ENCODE measurements at regions not wholly inside any gene's neighbourhood (a gene's known extent, or its start where the extent isn't known, plus 50 kb on each side); places are given as distances from the start of the nearest gene placed in this dataset.

- Histone ChIP-seq H3K36me3 (ENCODE audit: control insufficient read depth in 4 of 4, insufficient read depth in 3 of 4, low read depth in 1 of 4, low read length in 3 of 4) (no peaks in the 10 kb centered on the region), H3K4me1 (ENCODE audit: control insufficient read depth in 4 of 4, insufficient read depth in 4 of 4, low read length in 3 of 4) (peaks cover 0 to 10% (median 5%) of the 10 kb centered on the region in 4 donors), H3K27me3 (ENCODE audit: control insufficient read depth in 4 of 4, insufficient read depth in 4 of 4, low read length in 3 of 4) (no peaks in the 10 kb centered on the region), H3K27ac (ENCODE audit: low read depth in 1 of 2, low read length in 2 of 2) (no peak overlapping the region), H3K9ac (ENCODE audit: low read depth in 1 of 2, low read length in 2 of 2) (no peak overlapping the region), H3K9me3 (ENCODE audit: control insufficient read depth in 4 of 4, low read length in 3 of 4) (no peaks in the 10 kb centered on the region), H3K4me3 (ENCODE audit: low read depth in 1 of 3, low read length in 3 of 3) (no peak overlapping the region)
- no peak for DNase-seq (ENCODE audit: low spot score)
- no peak for TF ChIP-seq NR2F2 (IDR thresholded peaks at IDR 0.05)
- TF ChIP-seq EGR1 (IDR thresholded peaks at IDR 0.05; ENCODE audit: low read depth in 2 of 2), result no peak
- peak; percentile 20 for TF ChIP-seq HNF4G (IDR thresholded peaks at IDR 0.05)
- TF ChIP-seq RXRA (IDR thresholded peaks at IDR 0.05), result peak in 1 of 2 donors; percentile 19
- TF ChIP-seq HNF4A (conservative IDR thresholded peaks at IDR 0.05), result peak; percentile 75 to 92
- TF ChIP-seq JUND (IDR thresholded peaks at IDR 0.05), result peak in 1 of 2 donors; percentile 34
Measured at GRCh38 chr14:86798330-86798729, 1194.7 kb downstream of the GALC start.

- no peaks in the 10 kb centered on the region for H3K36me3 ChIP-seq (ENCODE audit: control insufficient read depth in 4 of 4, insufficient read depth in 3 of 4, low read depth in 1 of 4, low read length in 3 of 4)
- H3K27ac ChIP-seq (ENCODE audit: low read depth in 1 of 2, low read length in 2 of 2), result no peak overlapping the region
- H3K4me3 ChIP-seq (ENCODE audit: low read depth in 1 of 3, low read length in 3 of 3), result no peak overlapping the region
- WGBS, result 41% methylated on average over 2 of the region's 2 CpGs
- H3K9ac ChIP-seq (ENCODE audit: low read depth in 1 of 2, low read length in 2 of 2), result no peak overlapping the region
- no peaks in the 10 kb centered on the region for H3K9me3 ChIP-seq (ENCODE audit: control insufficient read depth in 4 of 4, low read length in 3 of 4)
- TF ChIP-seq RXRA (IDR thresholded peaks at IDR 0.05) (peak in 1 of 2 donors; percentile 18), SP1 (IDR thresholded peaks at IDR 0.05) (no peak), HNF4A (conservative IDR thresholded peaks at IDR 0.05) (peak; percentile 19 to 61)
- DNase-seq (ENCODE audit: low spot score), result no peak
- H3K27me3 ChIP-seq (ENCODE audit: control insufficient read depth in 4 of 4, insufficient read depth in 4 of 4, low read length in 3 of 4), result no peaks in the 10 kb centered on the region
- H3K4me1 ChIP-seq (ENCODE audit: control insufficient read depth in 4 of 4, insufficient read depth in 4 of 4, low read length in 3 of 4), result peaks cover 0 to 10% (median 5%) of the 10 kb centered on the region in 4 donors
Measured at GRCh38 chr14:86797075-86797351, 1196.0 kb downstream of the GALC start.

- no peak for TF ChIP-seq ATF3 (IDR thresholded peaks at IDR 0.05)
- TF ChIP-seq MAX (IDR thresholded peaks at IDR 0.05), result no peak
- TF ChIP-seq GABPA (IDR thresholded peaks at IDR 0.05 in 1 of 2, conservative IDR thresholded peaks at IDR 0.05 in 1 of 2), result no peak
- TF ChIP-seq SP1 (IDR thresholded peaks at IDR 0.05), result no peak
- Histone ChIP-seq H3K36me3 (ENCODE audit: control insufficient read depth in 4 of 4, insufficient read depth in 3 of 4, low read depth in 1 of 4, low read length in 3 of 4) (no peaks in the 10 kb centered on the region), H3K9me3 (ENCODE audit: control insufficient read depth in 4 of 4, low read length in 3 of 4) (no peaks in the 10 kb centered on the region), H3K9ac (ENCODE audit: low read depth in 1 of 2, low read length in 2 of 2) (no peak overlapping the region), H3K4me1 (ENCODE audit: control insufficient read depth in 4 of 4, insufficient read depth in 4 of 4, low read length in 3 of 4) (peaks cover 0 to 10% (median 5%) of the 10 kb centered on the region in 4 donors), H3K27me3 (ENCODE audit: control insufficient read depth in 4 of 4, insufficient read depth in 4 of 4, low read length in 3 of 4) (no peaks in the 10 kb centered on the region), H3K27ac (ENCODE audit: low read depth in 1 of 2, low read length in 2 of 2) (no peak overlapping the region), H3K4me3 (ENCODE audit: low read depth in 1 of 3, low read length in 3 of 3) (no peak overlapping the region)
- DNase-seq (ENCODE audit: low spot score), result no peak
- 72% methylated on average over 6 of the region's 6 CpGs for WGBS
Measured at GRCh38 chr14:86796221-86797074, 1196.5 kb downstream of the GALC start.

- no peaks in the 10 kb centered on the region for H3K27me3 ChIP-seq (ENCODE audit: control insufficient read depth in 4 of 4, insufficient read depth in 4 of 4, low read length in 3 of 4)
- H3K4me3 ChIP-seq (ENCODE audit: low read depth in 1 of 3, low read length in 3 of 3), result no peak overlapping the region
- H3K36me3 ChIP-seq (ENCODE audit: control insufficient read depth in 4 of 4, insufficient read depth in 3 of 4, low read depth in 1 of 4, low read length in 3 of 4), result no peaks in the 10 kb centered on the region
- no peaks in the 10 kb centered on the region for H3K9me3 ChIP-seq (ENCODE audit: control insufficient read depth in 4 of 4, low read length in 3 of 4)
- DNase-seq (ENCODE audit: low spot score), result no peak
- no peak overlapping the region for H3K9ac ChIP-seq (ENCODE audit: low read depth in 1 of 2, low read length in 2 of 2)
- no peak overlapping the region for H3K27ac ChIP-seq (ENCODE audit: low read depth in 1 of 2, low read length in 2 of 2)
- TF ChIP-seq ATF3 (IDR thresholded peaks at IDR 0.05) (no peak), EGR1 (IDR thresholded peaks at IDR 0.05; ENCODE audit: low read depth in 2 of 2) (no peak), YY1 (IDR thresholded peaks at IDR 0.05) (no peak), ZBTB33 (IDR thresholded peaks at IDR 0.05) (no peak), FOXA1 (IDR thresholded peaks at IDR 0.05) (no peak)
- H3K4me1 ChIP-seq (ENCODE audit: control insufficient read depth in 4 of 4, insufficient read depth in 4 of 4, low read length in 3 of 4), result peaks cover 0 to 15% (median 5%) of the 10 kb centered on the region in 4 donors
Measured at GRCh38 chr14:86794689-86795088, 1198.3 kb downstream of the GALC start.
